Endodermal cell (in vitro differentiated cells): ENCODE measurements at regions not wholly inside any gene's neighbourhood (a gene's known extent, or its start where the extent isn't known, plus 50 kb on each side); places are given as distances from the start of the nearest gene placed in this dataset.

Experiments
- DNase-seq: peaks from one replicate; pipeline ENCODE4 v3.0.0-alpha.2; 2017
- H3K27ac ChIP-seq: 2 replicates; pipeline ENCODE4 v1.5.1; 2013; ENCODE audit warnings: mild to moderate bottlenecking, low read depth, low read length, moderate library complexity
- H3K27me3 ChIP-seq: 2 replicates; pipeline ENCODE4 v1.6.1; 2013; ENCODE audit warnings: mild to moderate bottlenecking, low read length, moderate library complexity; ENCODE audit not compliant: insufficient read depth, control insufficient read depth, poor library complexity, severe bottlenecking
- H3K36me3 ChIP-seq: 2 replicates; pipeline ENCODE4 v1.7.0; 2013; ENCODE audit warnings: mild to moderate bottlenecking, low read length, moderate library complexity; ENCODE audit not compliant: control insufficient read depth, insufficient read depth
- H3K4me1 ChIP-seq: one replicate; pipeline ENCODE4 v1.7.0; 2013; ENCODE audit warnings: low read length; ENCODE audit not compliant: control insufficient read depth, insufficient read depth
- H3K4me3 ChIP-seq: 2 replicates; pipeline ENCODE4 v1.5.1; 2013; ENCODE audit warnings: mild to moderate bottlenecking, low read length, moderate library complexity
- H3K9ac ChIP-seq: 2 replicates; pipeline ENCODE4 v1.6.1; 2013; ENCODE audit warnings: mild to moderate bottlenecking, low read length, moderate library complexity; ENCODE audit not compliant: poor library complexity, severe bottlenecking; ENCODE audit errors: extremely low read depth
- H3K9me3 ChIP-seq: 2 replicates; pipeline ENCODE4 v1.6.1; 2013; ENCODE audit warnings: mild to moderate bottlenecking, low read length, moderate library complexity; ENCODE audit not compliant: control insufficient read depth
- H3K27ac Mint-ChIP-seq: 2 replicates; pipeline ENCODE4 v1.8.0; 2020; ENCODE audit warnings: mixed read lengths
- H3K27me3 Mint-ChIP-seq: 2 replicates; pipeline ENCODE4 v1.8.0; 2021; ENCODE audit warnings: mild to moderate bottlenecking, mixed read lengths; ENCODE audit not compliant: insufficient read depth
- H3K36me3 Mint-ChIP-seq: 2 replicates; pipeline ENCODE4 v1.8.0; 2020; ENCODE audit warnings: low read depth, mixed read lengths
- H3K4me1 Mint-ChIP-seq: 2 replicates; pipeline ENCODE4 v1.8.0; 2020; ENCODE audit warnings: mixed read lengths
- H3K4me3 Mint-ChIP-seq: 2 replicates; pipeline ENCODE4 v1.8.0; 2020; ENCODE audit warnings: mild to moderate bottlenecking, moderate library complexity, mixed read lengths
- H3K9me3 Mint-ChIP-seq: 2 replicates; pipeline ENCODE4 v1.8.0; 2020; ENCODE audit warnings: mild to moderate bottlenecking, mixed read lengths
- CTCF ChIP-seq: fragments of 200-600 bp; sonication (generic); conservative IDR thresholded peaks from 2 replicates; pipeline ENCODE4 v1.5.0; 2021; ENCODE audit warnings: antibody characterized with exemption, mild to moderate bottlenecking
- WGBS, 2 experiments: methylation state at CpG; one replicate each; pipeline versions ENCODE4 v1.1.5 to v1.1.7; 2013; ENCODE audit warnings: missing lambda C conversion rate in 2 of 2, mixed read lengths in 1 of 2; ENCODE audit not compliant: insufficient coverage in 1 of 2, insufficient read length in 1 of 2; 5-methylcytosine and 5-hydroxymethylcytosine counted together

GRCh38 chr10:8248868-8249267 lies 194.4 kb downstream of the GATA3 start:
- Mint-ChIP-seq H3K4me3 (no peak overlapping the region), H3K27me3 (peaks cover 2% of the 10 kb centered on the region), H3K9me3 (peaks cover 15% of the 10 kb centered on the region), H3K4me1 (no peaks in the 10 kb centered on the region), H3K27ac (no peak overlapping the region), H3K36me3 (no peaks in the 10 kb centered on the region)
- no peaks in the 10 kb centered on the region for H3K36me3 ChIP-seq
- peaks cover 18% of the 10 kb centered on the region for H3K9me3 ChIP-seq
- H3K4me1 ChIP-seq = no peaks in the 10 kb centered on the region
- no peaks in the 10 kb centered on the region for H3K27me3 ChIP-seq
- no peak overlapping the region for H3K9ac ChIP-seq
- no peak overlapping the region for H3K4me3 ChIP-seq
- no peak for DNase-seq
- no peak overlapping the region for H3K27ac ChIP-seq
- TF ChIP-seq CTCF = no peak
- 79 to 100% methylated on average over 1 to 2 of the region's 2 CpGs for WGBS, 2 experiments

GRCh38 chr10:8254350-8254749 lies 199.9 kb downstream of the GATA3 start:
- TF ChIP-seq CTCF = no peak
- H3K4me1 ChIP-seq = no peaks in the 10 kb centered on the region
- no peak overlapping the region for H3K27ac ChIP-seq
- H3K4me3 Mint-ChIP-seq = no peak overlapping the region
- H3K9ac ChIP-seq = no peak overlapping the region
- H3K27me3 Mint-ChIP-seq = peaks cover 11% of the 10 kb centered on the region
- H3K36me3 ChIP-seq = no peaks in the 10 kb centered on the region
- 78 to 90% methylated on average over 1 of the region's 1 CpG for WGBS, 2 experiments
- H3K4me1 Mint-ChIP-seq = peaks cover 7% of the 10 kb centered on the region
- no peaks in the 10 kb centered on the region for H3K36me3 Mint-ChIP-seq
- no peaks in the 10 kb centered on the region for H3K9me3 ChIP-seq
- no peak overlapping the region for H3K27ac Mint-ChIP-seq
- no peak overlapping the region for H3K4me3 ChIP-seq
- no peaks in the 10 kb centered on the region for H3K27me3 ChIP-seq
- H3K9me3 Mint-ChIP-seq = peaks cover 6% of the 10 kb centered on the region
- no peak for DNase-seq

GRCh38 chr10:8255301-8255700 lies 200.8 kb downstream of the GATA3 start:
- Histone ChIP-seq H3K4me1 (no peaks in the 10 kb centered on the region), H3K36me3 (no peaks in the 10 kb centered on the region), H3K4me3 (no peak overlapping the region), H3K27ac (no peak overlapping the region), H3K9me3 (no peaks in the 10 kb centered on the region), H3K27me3 (no peaks in the 10 kb centered on the region), H3K9ac (no peak overlapping the region)
- 100% methylated on average over 1 of the region's 1 CpG; no CpG with 5 or more reads in 1 of the 2 experiments for WGBS, 2 experiments
- Mint-ChIP-seq H3K4me3 (no peak overlapping the region), H3K27me3 (peaks cover 11% of the 10 kb centered on the region), H3K4me1 (peaks cover 7% of the 10 kb centered on the region), H3K27ac (no peak overlapping the region), H3K36me3 (no peaks in the 10 kb centered on the region), H3K9me3 (peaks cover 6% of the 10 kb centered on the region)
- no peak for TF ChIP-seq CTCF
- no peak for DNase-seq
